GM23338 (cell line): ENCODE measurements at regions not wholly inside any gene's neighbourhood (a gene's known extent, or its start where the extent isn't known, plus 50 kb on each side); places are given as distances from the start of the nearest gene placed in this dataset.

Source experiments
- ATAC-seq: fragments of 200-7000 bp; cut with Tn5 transposase; 3 replicates; pipeline ENCODE4 v1.9.1; 2020
- DNase-seq: peaks from one replicate; pipeline ENCODE4 v3.0.0-alpha.2; 2015; ENCODE audit warnings: low spot score
- H2AFZ ChIP-seq: fragments of 200-600 bp; sonication (generic); 2 replicates; pipeline ENCODE4 v1.8.0; 2016; ENCODE audit warnings: antibody characterized with exemption, mild to moderate bottlenecking, moderate library complexity
- H3F3A ChIP-seq: fragments of 200-600 bp; sonication (generic); replicated peaks from 2 replicates; pipeline ENCODE4 v1.8.0; 2017; ENCODE audit warnings: antibody characterized with exemption, mixed run types, low read depth
- H3K27ac ChIP-seq: fragments of 200-600 bp; sonication (generic); 2 replicates; pipeline ENCODE4 v1.6.1; 2016; ENCODE audit warnings: low read depth
- H3K27me3 ChIP-seq: fragments of 200-600 bp; sonication (generic); 2 replicates; pipeline ENCODE4 v1.8.0; 2016; ENCODE audit warnings: mild to moderate bottlenecking, mixed run types, moderate library complexity; ENCODE audit not compliant: insufficient read depth
- H3K36me3 ChIP-seq: fragments of 200-600 bp; sonication (generic); 2 replicates; pipeline ENCODE4 v1.8.0; 2016; ENCODE audit warnings: mild to moderate bottlenecking; ENCODE audit not compliant: insufficient read depth
- H3K4me1 ChIP-seq: fragments of 200-600 bp; sonication (generic); 2 replicates; pipeline ENCODE4 v1.8.0; 2016; ENCODE audit warnings: mild to moderate bottlenecking, moderate library complexity; ENCODE audit not compliant: insufficient read depth
- H3K4me2 ChIP-seq: fragments of 200-600 bp; sonication (generic); 2 replicates; pipeline ENCODE4 v1.7.1; 2017; ENCODE audit warnings: mixed run types
- H3K4me3 ChIP-seq: fragments of 200-600 bp; sonication (generic); 2 replicates; pipeline ENCODE4 v1.6.1; 2016; ENCODE audit warnings: mixed run types
- H3K79me2 ChIP-seq: fragments of 200-600 bp; sonication (generic); replicated peaks from 2 replicates; pipeline ENCODE4 v1.8.0; 2017; ENCODE audit warnings: mild to moderate bottlenecking; ENCODE audit not compliant: insufficient read depth
- H3K9me2 ChIP-seq: fragments of 200-600 bp; sonication (generic); 2 replicates; pipeline ENCODE4 v1.8.0; 2017; ENCODE audit not compliant: insufficient read depth
- H4K20me1 ChIP-seq: fragments of 200-600 bp; sonication (generic); replicated peaks from 2 replicates; pipeline ENCODE4 v1.8.0; 2017; ENCODE audit warnings: mild to moderate bottlenecking; ENCODE audit not compliant: insufficient read depth
- H3K27ac Mint-ChIP-seq: 2 replicates; pipeline ENCODE4 v1.8.0; 2020; ENCODE audit warnings: inconsistent platforms, mild to moderate bottlenecking, moderate library complexity, mixed read lengths
- H3K27me3 Mint-ChIP-seq: 3 replicates; pipeline ENCODE4 v1.8.0; 2022; ENCODE audit warnings: low read depth, mild to moderate bottlenecking, moderate library complexity, mixed read lengths, inconsistent platforms; ENCODE audit not compliant: insufficient read depth, poor library complexity
- H3K36me3 Mint-ChIP-seq: 3 replicates; pipeline ENCODE4 v1.8.0; 2021; ENCODE audit warnings: low read depth, mild to moderate bottlenecking, inconsistent platforms, moderate library complexity, mixed read lengths
- H3K4me1 Mint-ChIP-seq: 3 replicates; pipeline ENCODE4 v1.8.0; 2020; ENCODE audit warnings: mild to moderate bottlenecking, inconsistent platforms, mixed read lengths
- H3K4me3 Mint-ChIP-seq: 3 replicates; pipeline ENCODE4 v1.8.0; 2021; ENCODE audit warnings: moderate library complexity, mild to moderate bottlenecking, inconsistent platforms, mixed read lengths
- H3K9me3 Mint-ChIP-seq: 3 replicates; pipeline ENCODE4 v1.8.0; 2020; ENCODE audit warnings: moderate library complexity, mild to moderate bottlenecking, inconsistent platforms, mixed read lengths
- CREB1 ChIP-seq: fragments of 250-450 bp; sonication (Bioruptor Pico); IDR thresholded peaks from 2 replicates; pipeline ENCODE4 v1.5.0; 2020; ENCODE audit warnings: low read depth, mild to moderate bottlenecking, moderate library complexity
- CTCF ChIP-seq, 2 experiments: fragments of 200-600 bp in 1 of 2; sonication (generic) in 1 of 2; conservative IDR thresholded peaks; 2 replicates each; pipeline versions ENCODE4 v1.5.1 to v1.6.1; 2016 to 2017; ENCODE audit warnings: antibody characterized with exemption in 2 of 2, low read depth in 2 of 2, mild to moderate bottlenecking in 2 of 2, moderate library complexity in 1 of 2
- ETS1 ChIP-seq: IDR thresholded peaks from 2 replicates; pipeline ENCODE4 v1.6.1; 2016; ENCODE audit warnings: antibody characterized with exemption
- EZH2 ChIP-seq: fragments of 200-600 bp; sonication (generic); IDR thresholded peaks from one replicate; pipeline ENCODE4 v1.8.0; 2017; ENCODE audit warnings: antibody characterized with exemption, mild to moderate bottlenecking, low read depth; ENCODE audit not compliant: unreplicated experiment
- EZH2phosphoT487 ChIP-seq: fragments of 200-600 bp; sonication (generic); IDR thresholded peaks from one replicate; pipeline ENCODE4 v1.8.1; 2018; ENCODE audit warnings: antibody characterized with exemption; ENCODE audit not compliant: unreplicated experiment
- JUNB ChIP-seq: IDR thresholded peaks from one replicate; pipeline ENCODE4 v1.6.1; 2016; ENCODE audit warnings: antibody characterized with exemption; ENCODE audit not compliant: unreplicated experiment
- NANOG ChIP-seq: IDR thresholded peaks from 2 replicates; pipeline ENCODE4 v1.6.1; 2016; ENCODE audit warnings: antibody characterized with exemption, borderline replicate concordance
- POLR2AphosphoS5 ChIP-seq: IDR thresholded peaks from 2 replicates; pipeline ENCODE4 v1.6.1; 2016; ENCODE audit warnings: antibody characterized with exemption, low read depth
- REST ChIP-seq: IDR thresholded peaks from one replicate; pipeline ENCODE4 v1.6.1; 2018; ENCODE audit warnings: antibody characterized with exemption; ENCODE audit not compliant: unreplicated experiment
- STAT1 ChIP-seq: IDR thresholded peaks from one replicate; pipeline ENCODE4 v1.6.1; 2016; ENCODE audit warnings: antibody characterized with exemption; ENCODE audit not compliant: unreplicated experiment
- ZNF114 ChIP-seq: fragments of 250-450 bp; sonication (Bioruptor Pico); IDR thresholded peaks from 2 replicates; pipeline ENCODE4 v1.5.0; 2020; ENCODE audit warnings: mild to moderate bottlenecking, moderate library complexity
- ZNF331 ChIP-seq: fragments of 250-450 bp; sonication (Bioruptor Pico); IDR thresholded peaks from 2 replicates; pipeline ENCODE4 v1.5.0; 2020; ENCODE audit warnings: low read depth, mild to moderate bottlenecking, moderate library complexity
- ZNF462 ChIP-seq: fragments of 250-450 bp; sonication (Bioruptor Pico); IDR thresholded peaks from 2 replicates; pipeline ENCODE4 v1.5.0; 2020; ENCODE audit warnings: mild to moderate bottlenecking, moderate library complexity

GRCh38 chrX:38861489-38861888 is 60.2 kb downstream of the MID1IP1 start:
- no peak overlapping the region for H2AFZ ChIP-seq
- Mint-ChIP-seq H3K27ac (no peak overlapping the region), H3K9me3 (no peaks in the 10 kb centered on the region), H3K4me3 (no peak overlapping the region), H3K4me1 (peaks cover 18% of the 10 kb centered on the region), H3K36me3 (no peaks in the 10 kb centered on the region), H3K27me3 (no peaks in the 10 kb centered on the region)
- no peak for DNase-seq
- no peak overlapping the region for H3K4me2 ChIP-seq
- no peaks in the 10 kb centered on the region for H3K27me3 ChIP-seq
- H3K36me3 ChIP-seq, result no peaks in the 10 kb centered on the region
- no peaks in the 10 kb centered on the region for H3F3A ChIP-seq
- no peak overlapping the region for H3K27ac ChIP-seq
- no peak for ATAC-seq
- TF ChIP-seq STAT1 (no peak), EZH2phosphoT487 (no peak), CREB1 (CRISPR knock-in tag) (no peak), JUNB (no peak), NANOG (no peak), CTCF (conservative IDR thresholded peaks at IDR 0.05; ENCODE audit: low read depth in 2 of 2) (no peak), REST (no peak), ZNF114 (no peak), ZNF462 (no peak), POLR2AphosphoS5 (no peak), EZH2 (no peak), ETS1 (no peak), ZNF331 (CRISPR knock-in tag) (no peak)
- no peaks in the 10 kb centered on the region for H4K20me1 ChIP-seq
- H3K4me3 ChIP-seq, result no peak overlapping the region
- no peaks in the 10 kb centered on the region for H3K9me2 ChIP-seq
- peaks cover 11% of the 10 kb centered on the region for H3K4me1 ChIP-seq
- H3K79me2 ChIP-seq, result no peaks in the 10 kb centered on the region
